ENCODE measurements at regions not wholly inside any gene's neighbourhood (a gene's known extent, or its start where the extent isn't known, plus 50 kb on each side); places are given as distances from the start of the nearest gene placed in this dataset.

- no peak overlapping the region for H3K4me2 ChIP-seq (ENCODE audit: low read depth, low read length)
- no TSS peak for BruUV-seq (replicated peaks)
- no peaks in the 10 kb centered on the region for H3K79me2 ChIP-seq (ENCODE audit: insufficient read depth, low read length)
- no peaks in the 10 kb centered on the region for H3K9me3 ChIP-seq (ENCODE audit: low read length)
- TF ChIP-seq ATAD3A (CRISPR knock-in tag; IDR thresholded peaks at IDR 0.05) (no peak), U2AF1 (optimal IDR thresholded peaks at IDR 0.05; ENCODE audit: low read depth, low read length) (no peak), ZFP41 (CRISPR knock-in tag; IDR thresholded peaks at IDR 0.05; ENCODE audit: borderline replicate concordance) (no peak), ZNF766 (CRISPR knock-in tag; IDR thresholded peaks at IDR 0.05; ENCODE audit: borderline replicate concordance) (no peak), ZNF136 (CRISPR knock-in tag; IDR thresholded peaks at IDR 0.05; ENCODE audit: low read depth) (no peak), STAG1 (CRISPR knock-in tag; IDR thresholded peaks at IDR 0.05) (no peak), ZNF224 (CRISPR knock-in tag; IDR thresholded peaks at IDR 0.05) (no peak), NFYB (CRISPR knock-in tag; IDR thresholded peaks at IDR 0.05) (no peak), SP1 (IDR thresholded peaks at IDR 0.05) (no peak), SP1 (CRISPR knock-in tag; IDR thresholded peaks at IDR 0.05) (no peak)
- ChIA-PET POLR2A (no interaction called here), CTCF (ENCODE audit: low intra/inter-chr PET ratio, low total read pairs) (no interaction called here)
- WGBS (ENCODE audit: low lambda C conversion rate): 0% methylated on average over 4 of the region's 4 CpGs
- H2AFZ ChIP-seq (ENCODE audit: low read length): no peak overlapping the region
- intact Hi-C loops (cut with micrococcal nuclease; ENCODE audit: unreplicated experiment) (no loop called here), in situ Hi-C loops (cut with HindIII; ENCODE audit: extremely low pct_ligation_motif_present, low pct_unique_long_range_greater_than_20kb) (no loop called here)
- FAIRE-seq (no peak), ATAC-seq (no peak), DNase-seq (ENCODE audit: low spot score) (no peak)
- no peak overlapping the region for H3K4me3 ChIP-seq (replicated peaks in 1 of 3; ENCODE audit: insufficient read depth in 1 of 3, low read depth in 2 of 3, low read length in 3 of 3)
- no peaks in the 10 kb centered on the region for H3K27me3 ChIP-seq (ENCODE audit: control insufficient read depth in 1 of 2, insufficient read depth in 2 of 2, low read length in 2 of 2)
- H3K4me1 ChIP-seq (ENCODE audit: insufficient read depth, low read length): no peaks in the 10 kb centered on the region
- no peak overlapping the region for H3K9ac ChIP-seq (ENCODE audit: insufficient read depth, low read depth, low read length)
- H3K27ac ChIP-seq (ENCODE audit: extremely low read length, insufficient read depth, low read length): no peak overlapping the region
- H3K36me3 ChIP-seq (replicated peaks in 1 of 2; ENCODE audit: control insufficient read depth in 1 of 2, insufficient read depth in 2 of 2, low read length in 2 of 2): no peaks in the 10 kb centered on the region
- H4K20me1 ChIP-seq (ENCODE audit: insufficient read depth, low read length): no peaks in the 10 kb centered on the region
These were observed 122.8 kb downstream of the RASSF9 start for GRCh38 chr12:85713373-85713772.

GRCh38 chr12:85714425-85714824 is 121.8 kb downstream of the RASSF9 start:
- FAIRE-seq (no peak), ATAC-seq (no peak), DNase-seq (ENCODE audit: low spot score) (no peak)
- in situ Hi-C loops (cut with HindIII; ENCODE audit: extremely low pct_ligation_motif_present, low pct_unique_long_range_greater_than_20kb): no loop called here
- Histone ChIP-seq H3K27ac (ENCODE audit: extremely low read length, insufficient read depth, low read length) (no peak overlapping the region), H3K9me3 (ENCODE audit: low read length) (no peaks in the 10 kb centered on the region), H3K4me2 (ENCODE audit: low read depth, low read length) (no peak overlapping the region), H4K20me1 (ENCODE audit: insufficient read depth, low read length) (no peaks in the 10 kb centered on the region), H3K36me3 (replicated peaks in 1 of 2; ENCODE audit: control insufficient read depth in 1 of 2, insufficient read depth in 2 of 2, low read length in 2 of 2) (no peaks in the 10 kb centered on the region), H3K4me3 (replicated peaks in 1 of 3; ENCODE audit: insufficient read depth in 1 of 3, low read depth in 2 of 3, low read length in 3 of 3) (no peak overlapping the region), H3K9ac (ENCODE audit: insufficient read depth, low read depth, low read length) (no peak overlapping the region), H2AFZ (ENCODE audit: low read length) (no peak overlapping the region), H3K79me2 (ENCODE audit: insufficient read depth, low read length) (no peaks in the 10 kb centered on the region), H3K4me1 (ENCODE audit: insufficient read depth, low read length) (no peaks in the 10 kb centered on the region), H3K27me3 (ENCODE audit: control insufficient read depth in 1 of 2, insufficient read depth in 2 of 2, low read length in 2 of 2) (no peaks in the 10 kb centered on the region)
- TF ChIP-seq ZBTB7A (CRISPR knock-in tag; IDR thresholded peaks at IDR 0.05) (no peak), YY1 (IDR thresholded peaks at IDR 0.05; ENCODE audit: insufficient read depth, insufficient replicate concordance, low read depth, low read length) (no peak), E2F2 (CRISPR knock-in tag; IDR thresholded peaks at IDR 0.05; ENCODE audit: borderline replicate concordance) (no peak), U2AF2 (IDR thresholded peaks at IDR 0.05; ENCODE audit: low read depth, low read length) (no peak), ATF7 (IDR thresholded peaks at IDR 0.05) (peak; percentile 88), ATF7 (CRISPR knock-in tag; IDR thresholded peaks at IDR 0.05) (no peak), RFXANK (CRISPR knock-in tag; IDR thresholded peaks at IDR 0.05) (no peak)
- POLR2A ChIA-PET: no interaction called here
- BruUV-seq (replicated peaks): no TSS peak
- 0% methylated on average over 1 of the region's 1 CpG for WGBS (ENCODE audit: low lambda C conversion rate)
- intact Hi-C loops (cut with micrococcal nuclease; ENCODE audit: unreplicated experiment): no loop called here
- CTCF ChIA-PET (ENCODE audit: low intra/inter-chr PET ratio, low total read pairs): no interaction called here

Data from HepG2 (cell line).